Neutrophil (primary cell): ENCODE measurements at regions not wholly inside any gene's neighbourhood (a gene's known extent, or its start where the extent isn't known, plus 50 kb on each side); places are given as distances from the start of the nearest gene placed in this dataset.

Experiments used
- H3K27ac ChIP-seq: fragments of 200-600 bp; sonication (generic); 2 replicates; pipeline ENCODE4 v1.5.1; 2016; ENCODE audit warnings: mild to moderate bottlenecking, moderate library complexity
- H3K27me3 ChIP-seq: fragments of 200-600 bp; sonication (generic); 2 replicates; pipeline ENCODE4 v1.6.0; 2016; ENCODE audit warnings: mild to moderate bottlenecking
- H3K36me3 ChIP-seq: fragments of 200-600 bp; sonication (generic); 2 replicates; pipeline ENCODE4 v1.5.1; 2017
- H3K4me1 ChIP-seq, 2 experiments: fragments of 200-600 bp in 1 of 2; sonication (generic) in 1 of 2; 1 replicate in 1 of 2; 2 replicates in 1 of 2; pipeline versions ENCODE4 v1.5.1 to v1.6.1; 2013 to 2016; ENCODE audit warnings: low read depth in 1 of 2, low read length in 1 of 2, mild to moderate bottlenecking in 1 of 2, moderate library complexity in 1 of 2; ENCODE audit not compliant: control insufficient read depth in 1 of 2, insufficient read depth in 1 of 2
- H3K4me3 ChIP-seq, 2 experiments: fragments of 200-600 bp in 1 of 2; sonication (generic) in 1 of 2; 1 replicate in 1 of 2; 2 replicates in 1 of 2; pipeline ENCODE4 v1.5.1; 2013 to 2016; ENCODE audit warnings: low read depth in 1 of 2, low read length in 1 of 2, mild to moderate bottlenecking in 1 of 2, moderate library complexity in 1 of 2
- H3K9me3 ChIP-seq: fragments of 200-600 bp; sonication (generic); 2 replicates; pipeline ENCODE4 v1.5.1; 2016
- TF ChIP-seq, protein P1 (sequence below): fragments of 200-600 bp; sonication (generic); IDR thresholded peaks from 2 replicates; pipeline ENCODE4 v1.5.1; 2016; ENCODE audit warnings: antibody characterized with exemption

GRCh38 chr6:139588734-139589593 lies 214.5 kb upstream of the CITED2 start:
- H3K27ac ChIP-seq: no peak overlapping the region

DNA sequence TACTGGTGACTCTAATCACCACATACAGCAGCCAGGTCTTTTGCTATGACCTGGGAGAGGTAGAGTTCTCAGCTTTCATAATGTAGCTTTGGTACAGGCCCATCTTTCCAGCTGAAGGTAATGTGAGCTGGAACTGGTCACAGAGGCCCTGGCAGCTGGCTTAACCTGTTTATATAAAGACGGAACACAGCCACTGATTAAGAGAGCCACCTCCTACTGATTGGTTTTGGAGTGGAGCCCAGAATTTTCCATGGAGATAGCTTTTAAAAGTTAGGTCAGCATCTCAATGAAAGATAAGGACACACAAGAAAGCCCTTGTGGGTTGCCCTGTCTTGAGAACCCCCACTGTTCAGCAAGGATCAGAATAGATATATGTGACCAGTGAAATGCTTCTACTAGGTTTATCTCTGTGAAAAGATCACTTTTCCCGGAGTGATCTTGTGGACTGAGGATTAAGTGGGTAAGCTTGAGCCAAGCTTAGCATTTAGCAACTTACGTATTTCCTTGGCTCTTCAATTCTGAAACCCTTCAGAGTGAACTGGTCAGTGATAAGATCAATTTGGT lies 213.7 kb upstream of the CITED2 start:
- Histone ChIP-seq H3K27me3 (no peaks in the 10 kb centered on the region), H3K9me3 (no peaks in the 10 kb centered on the region), H3K4me3 (no peak overlapping the region), H3K4me1 (peaks cover 17 to 37% of the 10 kb centered on the region in 2 experiments), H3K36me3 (no peaks in the 10 kb centered on the region), H3K27ac (no peak overlapping the region)
- TF ChIP-seq, protein P1, sequence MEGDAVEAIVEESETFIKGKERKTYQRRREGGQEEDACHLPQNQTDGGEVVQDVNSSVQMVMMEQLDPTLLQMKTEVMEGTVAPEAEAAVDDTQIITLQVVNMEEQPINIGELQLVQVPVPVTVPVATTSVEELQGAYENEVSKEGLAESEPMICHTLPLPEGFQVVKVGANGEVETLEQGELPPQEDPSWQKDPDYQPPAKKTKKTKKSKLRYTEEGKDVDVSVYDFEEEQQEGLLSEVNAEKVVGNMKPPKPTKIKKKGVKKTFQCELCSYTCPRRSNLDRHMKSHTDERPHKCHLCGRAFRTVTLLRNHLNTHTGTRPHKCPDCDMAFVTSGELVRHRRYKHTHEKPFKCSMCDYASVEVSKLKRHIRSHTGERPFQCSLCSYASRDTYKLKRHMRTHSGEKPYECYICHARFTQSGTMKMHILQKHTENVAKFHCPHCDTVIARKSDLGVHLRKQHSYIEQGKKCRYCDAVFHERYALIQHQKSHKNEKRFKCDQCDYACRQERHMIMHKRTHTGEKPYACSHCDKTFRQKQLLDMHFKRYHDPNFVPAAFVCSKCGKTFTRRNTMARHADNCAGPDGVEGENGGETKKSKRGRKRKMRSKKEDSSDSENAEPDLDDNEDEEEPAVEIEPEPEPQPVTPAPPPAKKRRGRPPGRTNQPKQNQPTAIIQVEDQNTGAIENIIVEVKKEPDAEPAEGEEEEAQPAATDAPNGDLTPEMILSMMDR: no peak

More at GRCh38 chr6:139588734-139589593, 214.5 kb upstream of the CITED2 start:
- no peak overlapping the region for H3K4me3 ChIP-seq
- H3K36me3 ChIP-seq: no peaks in the 10 kb centered on the region
- peaks cover 17 to 37% of the 10 kb centered on the region in 2 experiments for H3K4me1 ChIP-seq
- no peaks in the 10 kb centered on the region for H3K9me3 ChIP-seq
- TF ChIP-seq, protein P1: no peak
- no peaks in the 10 kb centered on the region for H3K27me3 ChIP-seq

- Histone ChIP-seq H3K36me3 (no peaks in the 10 kb centered on the region), H3K4me3 (no peak overlapping the region), H3K27me3 (no peaks in the 10 kb centered on the region), H3K27ac (no peak overlapping the region), H3K4me1 (peaks cover 16 to 35% of the 10 kb centered on the region in 2 experiments), H3K9me3 (no peaks in the 10 kb centered on the region)
- TF ChIP-seq, protein P1: no peak
These were observed 213.0 kb upstream of the CITED2 start for GRCh38 chr6:139587469-139587868.

- TF ChIP-seq, protein P1: no peak
- no peaks in the 10 kb centered on the region for H3K9me3 ChIP-seq
- H3K36me3 ChIP-seq: no peaks in the 10 kb centered on the region
- no peak overlapping the region for H3K27ac ChIP-seq
- H3K27me3 ChIP-seq: no peaks in the 10 kb centered on the region
- peaks cover 4 to 23% of the 10 kb centered on the region in 2 experiments for H3K4me1 ChIP-seq
- H3K4me3 ChIP-seq: no peak overlapping the region
These were observed 211.8 kb upstream of the CITED2 start for GRCh38 chr6:139586273-139586672.

GRCh38 chr6:139584599-139584998 lies 210.2 kb upstream of the CITED2 start:
- TF ChIP-seq, protein P1: no peak
- Histone ChIP-seq H3K4me3 (no peak overlapping the region), H3K27ac (no peak overlapping the region), H3K27me3 (no peaks in the 10 kb centered on the region), H3K4me1 (peaks cover 0 to 8% of the 10 kb centered on the region in 2 experiments), H3K36me3 (no peaks in the 10 kb centered on the region), H3K9me3 (no peaks in the 10 kb centered on the region)
